ENCODE measurements at regions not wholly inside any gene's neighbourhood (a gene's known extent, or its start where the extent isn't known, plus 50 kb on each side); places are given as distances from the start of the nearest gene placed in this dataset.

DNA sequence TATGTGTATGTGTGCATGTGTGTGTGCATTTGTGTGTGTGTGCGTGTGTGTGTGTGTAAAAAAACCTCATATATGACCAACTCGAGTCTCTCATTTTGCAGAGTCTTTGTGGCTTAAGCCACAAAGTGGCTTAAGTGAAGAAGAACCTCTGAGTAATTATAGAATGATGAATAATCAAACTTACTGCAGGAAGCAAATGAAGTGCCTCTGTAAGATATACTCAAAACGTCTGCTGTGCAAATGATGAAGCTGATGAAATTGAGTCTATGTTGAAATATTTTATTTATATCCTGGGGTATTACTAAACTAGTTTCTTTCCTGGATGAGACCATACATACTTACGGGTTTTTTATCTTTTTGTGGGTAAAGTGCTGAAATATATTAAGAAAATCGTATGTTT, 1198.7 kb downstream of the PCDH7 start:
- H3K36me3 ChIP-seq (ENCODE audit: insufficient read depth, low read length), result no peaks in the 10 kb centered on the region
- H3F3A ChIP-seq (ENCODE audit: insufficient read depth, low read length), result no peaks in the 10 kb centered on the region
- no peaks in the 10 kb centered on the region for H3K79me2 ChIP-seq (ENCODE audit: insufficient read depth, low read length)
- H3K9me2 ChIP-seq (ENCODE audit: low read depth, low read length), result no peaks in the 10 kb centered on the region
- H3K4me1 ChIP-seq (ENCODE audit: insufficient read depth, low read length, severe bottlenecking), result no peaks in the 10 kb centered on the region
- no peak overlapping the region for H3K4me2 ChIP-seq (ENCODE audit: low read length)
- H3K9ac ChIP-seq (ENCODE audit: low read length), result no peak overlapping the region
- no peak overlapping the region for H2AFZ ChIP-seq (ENCODE audit: low read length)
- H3K27me3 ChIP-seq (ENCODE audit: insufficient read depth, low read length), result no peaks in the 10 kb centered on the region
- H3K4me3 ChIP-seq (ENCODE audit: low read depth, low read length, poor library complexity, severe bottlenecking), result no peak overlapping the region
- no peak overlapping the region for H3K27ac ChIP-seq (ENCODE audit: low read depth, low read length, poor library complexity, severe bottlenecking)
- H3K9me3 ChIP-seq (ENCODE audit: low read length), result no peaks in the 10 kb centered on the region
- H4K20me1 ChIP-seq (ENCODE audit: insufficient read depth, low read length), result no peaks in the 10 kb centered on the region
- TF ChIP-seq, protein P1, sequence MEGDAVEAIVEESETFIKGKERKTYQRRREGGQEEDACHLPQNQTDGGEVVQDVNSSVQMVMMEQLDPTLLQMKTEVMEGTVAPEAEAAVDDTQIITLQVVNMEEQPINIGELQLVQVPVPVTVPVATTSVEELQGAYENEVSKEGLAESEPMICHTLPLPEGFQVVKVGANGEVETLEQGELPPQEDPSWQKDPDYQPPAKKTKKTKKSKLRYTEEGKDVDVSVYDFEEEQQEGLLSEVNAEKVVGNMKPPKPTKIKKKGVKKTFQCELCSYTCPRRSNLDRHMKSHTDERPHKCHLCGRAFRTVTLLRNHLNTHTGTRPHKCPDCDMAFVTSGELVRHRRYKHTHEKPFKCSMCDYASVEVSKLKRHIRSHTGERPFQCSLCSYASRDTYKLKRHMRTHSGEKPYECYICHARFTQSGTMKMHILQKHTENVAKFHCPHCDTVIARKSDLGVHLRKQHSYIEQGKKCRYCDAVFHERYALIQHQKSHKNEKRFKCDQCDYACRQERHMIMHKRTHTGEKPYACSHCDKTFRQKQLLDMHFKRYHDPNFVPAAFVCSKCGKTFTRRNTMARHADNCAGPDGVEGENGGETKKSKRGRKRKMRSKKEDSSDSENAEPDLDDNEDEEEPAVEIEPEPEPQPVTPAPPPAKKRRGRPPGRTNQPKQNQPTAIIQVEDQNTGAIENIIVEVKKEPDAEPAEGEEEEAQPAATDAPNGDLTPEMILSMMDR (IDR thresholded peaks at IDR 0.05; ENCODE audit: low read length), result no peak
- TF ChIP-seq EZH2 (IDR thresholded peaks at IDR 0.05; ENCODE audit: borderline replicate concordance, low read length), result no peak

DNA sequence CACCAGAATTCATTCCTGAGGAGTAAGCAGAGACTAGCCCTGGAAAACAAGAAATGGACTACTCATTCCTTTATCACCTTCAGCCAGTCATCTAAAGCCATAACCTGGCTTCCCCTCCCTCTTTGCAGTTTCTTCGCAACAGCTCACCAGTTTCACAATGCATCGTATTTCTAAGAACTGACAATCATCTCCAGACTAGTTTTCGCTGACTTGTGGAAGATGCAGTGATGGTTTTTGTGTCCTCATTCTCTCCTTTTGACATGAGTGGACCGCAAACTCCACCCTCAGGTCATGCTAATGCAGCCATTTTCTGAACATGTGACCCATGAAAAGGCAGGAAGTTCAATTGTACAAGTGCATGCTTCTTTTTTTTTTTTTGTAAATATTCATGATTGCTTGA, 1203.5 kb downstream of the PCDH7 start:
- Histone ChIP-seq H3K79me2 (ENCODE audit: insufficient read depth, low read length) (no peaks in the 10 kb centered on the region), H3K36me3 (ENCODE audit: insufficient read depth, low read length) (no peaks in the 10 kb centered on the region), H3K27ac (ENCODE audit: low read depth, low read length, poor library complexity, severe bottlenecking) (no peak overlapping the region), H3K9ac (ENCODE audit: low read length) (no peak overlapping the region), H2AFZ (ENCODE audit: low read length) (no peak overlapping the region), H3K9me3 (ENCODE audit: low read length) (no peaks in the 10 kb centered on the region), H3K4me2 (ENCODE audit: low read length) (no peak overlapping the region), H4K20me1 (ENCODE audit: insufficient read depth, low read length) (no peaks in the 10 kb centered on the region), H3F3A (ENCODE audit: insufficient read depth, low read length) (no peaks in the 10 kb centered on the region), H3K27me3 (ENCODE audit: insufficient read depth, low read length) (no peaks in the 10 kb centered on the region), H3K4me1 (ENCODE audit: insufficient read depth, low read length, severe bottlenecking) (no peaks in the 10 kb centered on the region), H3K9me2 (ENCODE audit: low read depth, low read length) (no peaks in the 10 kb centered on the region), H3K4me3 (ENCODE audit: low read depth, low read length, poor library complexity, severe bottlenecking) (no peak overlapping the region)
- TF ChIP-seq, protein P1 (IDR thresholded peaks at IDR 0.05; ENCODE audit: low read length), result no peak
- no peak for TF ChIP-seq EZH2 (IDR thresholded peaks at IDR 0.05; ENCODE audit: borderline replicate concordance, low read length)

DNA sequence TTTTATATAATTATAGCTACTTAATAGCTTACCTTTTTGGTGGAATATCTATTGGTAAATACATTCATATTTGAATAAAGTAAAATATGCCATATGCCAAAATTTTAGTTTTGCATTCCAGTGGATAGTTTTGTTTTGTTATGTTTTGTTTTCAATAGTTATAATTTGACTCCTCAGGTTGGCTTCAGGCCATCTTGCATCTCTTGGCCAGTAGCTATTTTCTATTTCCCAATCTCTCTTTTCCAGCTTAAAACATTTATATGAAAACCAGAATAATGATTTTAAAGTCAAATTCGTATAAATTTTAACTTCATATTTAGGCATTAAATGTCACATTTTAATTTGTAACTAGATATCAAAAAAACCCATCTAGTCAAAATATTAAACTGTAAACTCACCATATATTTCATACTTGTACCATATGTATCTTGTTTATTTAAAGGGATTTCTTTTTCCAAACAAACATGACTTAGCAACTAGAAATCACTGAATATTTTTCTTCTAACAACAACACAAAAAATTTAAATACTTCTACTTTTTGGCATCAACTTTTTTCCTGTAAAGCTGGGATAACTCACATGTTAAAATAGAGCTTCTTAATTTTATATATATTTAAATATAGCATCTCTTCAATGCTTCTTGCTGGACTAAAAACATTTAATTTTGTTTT, 1209.6 kb downstream of the PCDH7 start:
- Histone ChIP-seq H3K4me3 (ENCODE audit: low read depth, low read length, poor library complexity, severe bottlenecking) (no peak overlapping the region), H4K20me1 (ENCODE audit: insufficient read depth, low read length) (no peaks in the 10 kb centered on the region), H3K27ac (ENCODE audit: low read depth, low read length, poor library complexity, severe bottlenecking) (no peak overlapping the region), H3K27me3 (ENCODE audit: insufficient read depth, low read length) (no peaks in the 10 kb centered on the region), H3K4me1 (ENCODE audit: insufficient read depth, low read length, severe bottlenecking) (no peaks in the 10 kb centered on the region), H3K9me2 (ENCODE audit: low read depth, low read length) (no peaks in the 10 kb centered on the region), H3K9me3 (ENCODE audit: low read length) (no peaks in the 10 kb centered on the region), H3K79me2 (ENCODE audit: insufficient read depth, low read length) (no peaks in the 10 kb centered on the region), H2AFZ (ENCODE audit: low read length) (no peak overlapping the region), H3K4me2 (ENCODE audit: low read length) (no peak overlapping the region), H3K9ac (ENCODE audit: low read length) (no peak overlapping the region), H3K36me3 (ENCODE audit: insufficient read depth, low read length) (no peaks in the 10 kb centered on the region), H3F3A (ENCODE audit: insufficient read depth, low read length) (no peaks in the 10 kb centered on the region)
- no peak for TF ChIP-seq EZH2 (IDR thresholded peaks at IDR 0.05; ENCODE audit: borderline replicate concordance, low read length)
- TF ChIP-seq, protein P1 (IDR thresholded peaks at IDR 0.05; ENCODE audit: low read length), result no peak

Measured in OCI-LY1 (cell line).